ENCODE measurements at regions not wholly inside any gene's neighbourhood (a gene's known extent, or its start where the extent isn't known, plus 50 kb on each side); places are given as distances from the start of the nearest gene placed in this dataset.

DNA sequence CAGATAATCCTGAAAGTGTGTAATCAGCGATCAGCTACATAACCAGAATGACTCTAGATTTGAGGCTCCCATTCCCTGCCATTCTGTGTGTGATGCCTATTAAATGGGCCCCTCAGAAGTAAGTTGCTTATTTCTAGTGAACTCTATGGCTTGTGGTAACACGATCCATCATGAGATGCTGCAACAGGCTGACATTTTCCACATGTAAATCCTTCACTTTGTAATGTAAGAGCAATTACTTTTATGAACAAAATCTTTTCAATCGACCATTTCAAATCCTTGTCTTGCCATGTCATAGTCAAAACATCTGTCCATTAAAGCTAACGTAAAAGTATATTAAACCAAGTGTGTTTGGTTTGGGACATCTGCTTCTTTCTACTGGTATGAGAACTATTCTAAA, 175.9 kb upstream of the ETAA1 start:
- DNase-seq (ENCODE audit: low spot score) (no peak), FAIRE-seq (no peak)

DNA sequence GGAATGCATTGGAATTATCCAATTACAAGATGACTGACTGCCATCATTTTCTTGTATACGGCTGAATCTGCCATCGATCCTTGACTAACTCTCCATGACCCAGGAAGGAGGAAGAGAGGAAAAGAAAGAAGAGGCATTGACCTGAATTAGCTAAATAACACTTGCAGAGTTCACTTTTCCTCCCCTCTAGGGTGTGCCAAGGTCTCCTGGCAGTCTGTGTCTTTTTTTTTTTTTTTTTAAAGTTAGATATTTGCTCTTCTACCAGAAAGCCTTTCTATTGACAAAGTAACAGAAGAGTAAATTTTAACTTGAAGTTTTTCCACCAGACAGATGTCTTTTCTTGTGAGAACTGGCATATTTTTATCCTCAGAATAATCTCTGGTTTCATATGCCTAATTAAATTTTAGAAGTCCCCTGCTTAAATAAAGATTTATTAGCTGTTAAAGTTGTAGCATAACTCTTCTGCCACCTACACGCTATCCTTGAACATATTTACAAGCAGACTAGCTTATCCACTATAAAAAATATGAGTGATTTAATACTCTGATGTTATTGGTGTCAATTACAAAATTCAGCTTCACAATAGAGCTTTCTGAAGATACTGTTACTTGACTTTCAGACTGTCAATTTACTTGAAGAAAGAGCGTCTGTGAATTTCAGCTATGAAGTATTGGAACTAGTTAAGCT, 171.7 kb upstream of the ETAA1 start:
- no peak for DNase-seq (ENCODE audit: low spot score)
- FAIRE-seq: no peak

DNA sequence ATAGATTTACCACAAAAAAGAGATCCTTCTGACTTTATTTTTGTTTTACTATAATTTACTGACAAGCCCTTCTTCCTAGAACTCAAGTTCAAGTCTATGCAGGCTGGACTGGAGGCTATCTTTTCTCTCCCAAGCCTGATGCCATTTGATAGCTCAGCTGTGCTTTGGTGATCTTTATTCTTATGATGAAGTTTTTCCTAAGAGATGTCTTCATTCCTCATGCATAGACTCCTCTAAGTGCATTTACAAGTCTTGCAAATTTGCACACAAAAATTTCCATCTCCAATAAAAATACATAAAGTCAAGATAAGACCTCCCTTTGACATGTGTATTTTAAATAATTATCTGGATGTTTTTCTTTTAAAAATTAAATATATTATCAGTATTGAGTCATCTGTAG, 167.4 kb upstream of the ETAA1 start:
- FAIRE-seq: no peak

DNA sequence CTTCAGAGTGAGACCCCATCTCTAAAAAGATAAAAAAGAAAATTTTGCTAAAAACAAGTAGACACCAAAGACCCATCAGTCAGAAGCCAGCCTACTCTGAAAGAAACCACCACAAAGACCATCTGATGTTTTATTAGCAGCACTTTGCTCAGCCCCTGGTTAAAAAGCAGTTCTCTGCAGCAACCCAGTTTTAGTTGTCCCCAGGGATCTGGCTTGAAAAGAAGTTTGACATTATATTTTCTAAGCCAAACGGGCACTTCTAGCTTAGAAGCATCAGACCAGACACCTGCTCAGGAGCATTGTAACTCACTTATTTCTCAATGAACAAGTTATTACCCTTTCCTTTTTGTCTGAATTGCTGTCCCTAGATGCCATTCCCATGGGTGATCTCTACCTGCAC, 164.2 kb upstream of the ETAA1 start:
- DNase-seq (ENCODE audit: low spot score): no peak
- FAIRE-seq: no peak

More for the DNA sequence above, 167.4 kb upstream of the ETAA1 start:
- no peak for DNase-seq (ENCODE audit: low spot score)

DNA sequence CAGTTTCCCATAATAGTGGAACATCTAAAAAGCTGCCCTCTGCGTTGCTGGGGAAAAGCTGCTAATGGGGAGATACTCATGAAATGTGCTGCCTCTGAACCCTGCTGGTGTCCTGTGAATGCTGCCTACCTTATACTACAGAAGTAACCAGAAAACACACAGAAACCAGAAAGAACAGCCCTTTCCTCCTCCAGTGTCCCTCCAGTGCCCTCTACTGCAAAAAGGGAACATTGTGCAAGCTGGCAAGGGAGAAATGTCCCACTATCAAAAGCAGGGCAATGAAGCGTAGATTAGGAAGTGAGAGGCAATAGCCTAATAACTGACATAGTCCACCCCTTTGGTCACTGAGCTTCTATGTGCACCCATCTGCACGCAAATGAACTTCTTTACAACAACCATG, 162.7 kb upstream of the ETAA1 start:
- no peak for DNase-seq (ENCODE audit: low spot score)
- FAIRE-seq: no peak

DNA sequence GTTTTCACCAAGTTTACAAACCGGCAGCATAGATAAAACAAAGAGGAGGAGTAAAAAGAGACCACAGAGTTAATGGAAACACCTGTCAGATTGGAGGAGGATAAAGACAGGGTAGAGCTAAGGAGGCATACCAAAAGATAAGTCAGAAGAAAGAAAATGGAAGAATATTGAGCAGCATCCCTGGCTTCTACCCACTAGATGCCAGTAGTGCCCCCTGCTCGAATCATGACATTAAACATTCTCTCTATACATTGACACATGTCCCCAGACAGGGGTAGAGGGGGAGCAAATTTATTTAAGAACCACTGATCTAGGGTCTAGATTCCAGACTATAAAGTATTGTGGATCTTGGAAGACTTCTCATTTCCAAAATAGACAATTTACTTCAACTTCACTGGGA, 159.8 kb upstream of the ETAA1 start:
- DNase-seq (ENCODE audit: low spot score) (no peak), FAIRE-seq (no peak)

DNA sequence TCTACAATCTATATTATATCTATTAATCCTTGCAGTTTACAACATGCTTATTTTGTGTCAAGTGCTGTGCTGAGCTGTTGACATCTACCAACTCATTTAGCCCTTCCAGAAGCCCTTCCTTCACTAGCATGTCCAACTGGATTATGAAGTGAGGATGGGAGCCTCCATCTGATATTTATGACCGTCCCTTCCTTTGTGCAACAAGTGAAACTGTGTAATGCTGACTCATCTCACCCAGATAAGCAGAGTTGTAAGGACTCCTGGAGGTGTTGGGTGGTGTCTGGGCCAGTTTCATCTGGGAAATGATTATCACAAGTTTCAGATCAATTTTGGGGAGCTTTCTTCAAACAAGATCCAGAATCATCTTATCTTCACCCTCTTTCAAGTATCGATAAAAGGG, 156.6 kb upstream of the ETAA1 start:
- no peak for FAIRE-seq
- DNase-seq (ENCODE audit: low spot score): no peak

DNA sequence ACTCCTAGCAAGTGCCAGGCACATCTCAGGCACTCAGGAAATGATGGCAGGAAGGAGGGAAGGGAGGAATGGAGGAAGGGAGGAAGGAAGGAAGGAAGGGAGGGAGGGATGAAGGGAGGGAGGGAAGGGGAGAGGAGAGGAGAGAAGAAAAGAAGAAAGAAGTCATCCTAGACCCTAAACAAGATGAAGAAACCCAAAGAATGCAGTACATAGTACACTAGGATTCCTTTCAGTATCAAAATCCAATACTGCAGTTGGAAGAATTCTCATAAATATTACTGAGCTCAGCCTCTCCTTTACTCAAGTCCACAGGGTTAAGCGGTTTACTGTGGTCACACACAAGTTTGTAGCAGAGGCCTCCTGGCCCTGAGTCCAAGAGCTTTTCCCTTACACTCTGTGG, 155.7 kb upstream of the ETAA1 start:
- FAIRE-seq (no peak), DNase-seq (ENCODE audit: low spot score) (no peak)

DNA sequence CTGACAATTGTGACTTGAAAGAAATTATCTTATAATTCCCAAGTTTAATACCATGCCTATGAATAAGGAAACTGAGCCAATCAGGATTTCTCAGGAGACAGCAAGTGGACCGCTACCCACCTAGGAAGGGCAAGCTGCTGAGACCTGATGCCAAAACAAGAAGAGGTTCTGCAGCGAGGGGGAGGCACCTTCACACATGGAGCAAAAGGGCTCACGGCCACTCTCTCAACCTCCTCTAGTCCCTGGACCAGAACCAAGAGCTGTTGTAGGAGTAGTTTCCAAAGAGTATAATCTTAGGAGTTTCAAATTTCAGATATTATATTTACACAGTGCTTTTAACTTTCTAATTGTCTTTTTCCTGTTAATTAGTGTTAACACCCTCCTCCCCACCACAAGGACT, 154.7 kb upstream of the ETAA1 start:
- DNase-seq (ENCODE audit: low spot score): no peak

DNA sequence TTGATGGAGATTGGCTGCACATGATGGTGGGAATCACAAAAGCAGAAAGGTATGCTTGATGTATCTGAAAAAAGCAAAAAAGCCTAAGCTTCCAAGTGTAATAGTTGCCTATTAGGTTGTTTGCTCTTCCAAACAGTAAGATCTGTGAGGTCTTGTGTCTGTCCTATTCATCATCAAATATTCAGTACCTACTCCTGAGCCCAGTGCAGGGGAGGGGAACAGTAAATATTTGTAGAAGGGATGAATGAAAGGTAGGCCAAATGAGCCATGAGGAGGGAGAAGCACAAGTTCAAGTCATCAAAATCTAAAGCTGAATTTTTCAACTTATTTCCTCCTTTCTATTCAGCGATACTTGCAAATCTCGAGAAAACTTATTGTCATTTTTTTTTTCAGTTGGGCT, 153.2 kb upstream of the ETAA1 start:
- DNase-seq (ENCODE audit: low spot score): no peak
- FAIRE-seq: no peak

More for the DNA sequence above, 154.7 kb upstream of the ETAA1 start:
- FAIRE-seq: no peak

DNA sequence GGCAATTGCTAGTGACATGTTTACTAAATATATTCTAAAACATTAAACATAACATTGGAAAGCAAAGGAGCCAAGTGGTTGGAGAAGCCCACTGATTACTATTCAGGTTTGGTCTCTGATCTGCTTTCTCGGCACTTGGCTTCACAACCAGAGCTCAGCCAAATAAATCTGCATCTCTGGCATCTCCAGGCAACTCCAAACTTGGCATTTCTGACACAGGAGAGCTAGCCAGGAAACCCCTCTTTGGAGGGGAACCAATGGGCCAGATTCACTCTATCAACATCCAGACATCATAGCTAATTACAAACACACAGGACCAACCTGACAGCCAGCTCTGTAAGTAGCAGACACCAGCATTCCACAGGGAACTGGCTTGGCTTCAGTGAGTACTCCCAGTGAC, 150.3 kb upstream of the ETAA1 start:
- no peak for FAIRE-seq

DNA sequence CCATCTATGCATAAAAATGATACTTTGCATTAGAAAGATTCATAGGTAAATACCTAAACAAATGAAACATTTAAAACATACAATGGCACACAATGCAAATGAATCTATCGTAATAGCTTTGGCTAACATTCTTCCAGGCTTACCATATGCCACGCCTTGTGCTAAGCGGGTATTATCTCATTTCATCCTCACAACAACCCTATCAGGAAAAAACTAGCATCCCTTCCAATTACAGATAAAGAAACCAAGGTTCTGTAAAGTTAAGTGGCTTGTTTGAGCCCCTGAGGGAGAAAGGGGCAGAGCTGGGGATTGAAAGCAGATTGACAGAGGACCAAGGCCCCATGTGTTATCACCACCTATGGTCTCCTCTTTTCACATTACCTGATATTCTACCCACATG, 145.4 kb upstream of the ETAA1 start:
- FAIRE-seq (no peak), DNase-seq (ENCODE audit: low spot score) (no peak)

More for the DNA sequence above, 150.3 kb upstream of the ETAA1 start:
- DNase-seq (ENCODE audit: low spot score): no peak

DNA sequence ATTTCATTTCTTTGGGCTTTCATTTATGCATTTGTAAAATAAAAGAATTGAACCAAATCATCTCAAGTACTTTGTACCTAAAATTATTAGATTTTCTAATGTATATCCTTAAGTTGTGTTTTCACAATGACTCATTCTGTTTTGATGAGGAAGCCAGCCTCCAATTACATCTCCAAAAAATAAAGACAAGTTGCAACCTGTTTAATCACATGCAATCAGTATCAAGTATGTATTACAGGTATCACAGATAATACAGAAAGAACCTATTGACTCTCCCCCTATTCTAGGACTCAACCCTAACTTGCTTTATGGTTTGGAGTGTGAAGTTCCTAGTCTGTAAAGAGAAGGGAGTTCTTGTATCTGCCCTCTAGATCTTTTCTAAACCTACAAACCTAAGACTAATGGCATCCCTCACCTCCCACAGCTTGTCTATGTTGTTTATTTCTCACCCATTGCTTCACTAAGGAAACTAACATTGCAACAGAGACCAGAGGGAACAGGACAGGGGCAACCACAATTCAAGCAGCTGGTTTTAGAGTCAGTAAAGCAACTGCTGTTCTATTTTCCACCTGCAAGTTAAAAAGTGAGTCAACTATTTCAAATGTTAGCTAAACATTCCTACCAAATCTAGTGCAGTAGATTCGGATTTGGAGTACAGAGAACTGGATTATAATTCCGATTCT, 141.1 kb upstream of the ETAA1 start:
- no peak for DNase-seq (ENCODE audit: low spot score)
- no peak for FAIRE-seq

DNA sequence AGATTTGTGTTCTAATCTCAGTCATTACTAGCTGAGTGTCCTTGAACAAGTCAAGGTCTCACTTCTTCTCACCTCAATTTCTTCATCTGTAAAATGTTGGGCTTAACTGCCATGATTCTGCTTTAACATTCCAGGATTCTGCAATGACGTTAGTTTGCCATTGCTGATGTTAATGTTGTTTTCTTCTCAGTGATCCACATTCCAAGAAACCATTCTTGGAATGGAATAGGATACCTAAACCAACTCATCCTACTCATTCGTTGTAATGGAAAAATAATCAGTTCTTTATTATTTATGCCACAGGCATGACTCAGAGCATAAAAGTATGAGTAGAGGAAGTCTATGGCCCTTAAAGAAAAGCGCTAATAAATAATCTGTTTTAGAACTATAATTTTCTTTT, 140.2 kb upstream of the ETAA1 start:
- no peak for FAIRE-seq
- DNase-seq (ENCODE audit: low spot score): no peak

DNA sequence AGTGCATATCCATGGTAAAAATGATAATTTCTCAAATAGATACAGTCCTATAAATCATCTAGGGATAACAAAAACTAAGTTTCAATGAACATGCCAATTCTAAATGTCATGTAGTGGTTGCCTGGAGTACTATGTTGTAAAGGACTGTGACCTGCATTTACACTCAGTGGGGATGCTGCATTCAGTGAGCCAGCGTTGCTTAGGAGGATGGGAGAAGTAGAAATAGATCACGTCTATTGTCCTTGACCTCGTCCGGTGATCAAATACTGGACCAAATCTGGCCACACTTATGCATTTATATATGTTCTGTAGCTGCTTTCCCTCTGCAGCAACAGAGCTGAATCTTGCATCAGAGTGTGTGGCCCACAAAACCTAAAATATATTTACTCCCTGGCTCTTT, 139.0 kb upstream of the ETAA1 start:
- no peak for DNase-seq (ENCODE audit: low spot score)
- FAIRE-seq: no peak

DNA sequence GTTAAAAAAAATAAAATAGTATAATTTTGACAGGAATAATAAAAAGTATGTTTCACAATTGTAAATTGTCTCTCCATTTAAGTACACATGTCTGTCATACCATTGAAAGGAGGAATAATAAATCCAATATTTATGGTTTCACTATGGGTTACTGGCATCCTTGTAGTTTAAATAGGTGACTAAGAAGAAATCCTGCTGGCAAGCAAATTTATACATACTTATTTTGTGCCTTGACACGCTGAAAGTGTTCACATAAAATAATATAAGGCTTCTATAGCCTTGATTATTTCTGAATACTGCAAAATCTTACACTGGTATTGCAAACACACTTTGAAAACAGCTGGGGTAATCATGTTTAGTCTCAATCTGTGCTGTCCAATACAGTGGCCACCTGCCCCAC, 138.3 kb upstream of the ETAA1 start:
- FAIRE-seq (no peak), DNase-seq (ENCODE audit: low spot score) (no peak)

DNA sequence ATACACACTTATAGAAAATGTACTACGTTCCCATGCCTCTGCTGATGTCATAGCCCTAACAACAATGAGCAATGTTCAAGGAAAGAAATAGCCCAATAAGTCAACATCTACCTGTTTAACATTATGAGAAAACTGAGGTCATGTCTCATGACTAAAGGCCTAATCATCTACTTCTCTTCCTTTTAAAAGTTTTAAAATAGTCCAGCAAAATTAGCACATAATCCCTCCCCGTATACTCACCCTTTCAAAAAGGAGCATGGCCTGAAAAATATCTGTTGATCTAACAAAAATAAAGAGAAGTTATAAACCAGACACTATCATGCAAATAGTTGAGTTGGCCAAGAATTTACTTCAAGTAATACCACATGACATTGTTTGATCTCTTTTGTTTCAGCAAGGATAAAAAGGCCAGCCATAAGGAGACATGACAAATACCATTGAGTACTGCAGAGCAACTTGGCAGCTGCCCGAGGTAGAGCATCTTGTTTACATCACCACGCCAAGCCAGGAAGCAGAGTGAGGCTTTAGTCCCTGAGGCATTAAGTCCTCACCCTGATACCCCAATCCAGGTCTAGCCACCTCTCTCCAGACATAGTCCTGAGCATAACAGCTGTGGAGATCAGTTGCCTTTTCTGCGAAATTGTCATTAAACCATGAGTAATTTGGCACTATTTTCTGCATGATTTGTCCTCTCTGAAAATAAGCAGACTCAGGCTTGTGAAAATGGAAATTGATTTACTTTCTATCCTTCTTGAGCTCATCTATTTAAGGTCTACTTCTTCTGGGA, 137.4 kb upstream of the ETAA1 start:
- DNase-seq (ENCODE audit: low spot score) (peak; percentile 83), FAIRE-seq (peak; percentile 74)

DNA sequence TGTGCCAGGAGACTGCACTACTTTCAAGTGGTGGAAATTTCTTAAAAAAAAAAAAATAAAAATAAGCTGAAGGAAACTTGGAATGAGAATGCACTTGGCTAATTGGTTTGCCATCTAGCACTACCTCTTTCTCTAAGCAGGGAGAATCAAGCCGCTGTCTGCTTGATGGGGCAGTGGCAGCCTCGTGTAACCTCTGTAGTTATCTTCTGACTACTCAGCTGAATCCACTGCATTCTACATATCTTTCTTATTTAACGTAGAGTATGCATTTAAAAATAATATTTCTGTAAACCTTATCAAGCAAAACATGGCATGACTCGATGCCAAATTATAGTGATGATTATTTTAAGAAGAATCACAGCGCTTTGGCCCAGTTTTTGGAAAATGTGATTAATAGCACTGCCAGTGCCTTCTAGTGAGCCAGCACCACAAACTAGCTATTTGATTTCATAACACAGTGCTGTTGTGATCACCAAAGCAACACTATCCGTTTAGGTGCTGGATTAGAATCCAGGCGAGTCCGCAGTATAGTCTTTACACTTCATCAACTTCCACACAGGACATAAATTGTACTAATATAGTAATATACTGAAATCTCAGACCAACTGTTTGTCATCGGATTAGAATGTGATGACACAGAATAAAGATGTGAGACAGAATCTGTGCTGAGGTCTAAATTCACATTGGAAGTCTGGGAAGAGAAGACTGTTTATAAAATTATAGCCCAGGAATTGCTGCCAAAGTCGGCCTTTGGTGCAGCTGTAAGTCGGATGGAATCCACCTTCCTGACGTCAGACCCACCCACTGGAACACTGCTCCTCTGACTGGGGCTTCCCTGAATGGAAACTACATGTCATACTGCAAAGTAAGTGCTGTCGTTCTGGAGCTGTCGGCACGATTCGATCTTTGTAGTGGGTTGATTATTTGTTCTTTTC, 136.5 kb upstream of the ETAA1 start:
- FAIRE-seq: peak; percentile 95
- peak; percentile 98 for DNase-seq (ENCODE audit: low spot score)

DNA sequence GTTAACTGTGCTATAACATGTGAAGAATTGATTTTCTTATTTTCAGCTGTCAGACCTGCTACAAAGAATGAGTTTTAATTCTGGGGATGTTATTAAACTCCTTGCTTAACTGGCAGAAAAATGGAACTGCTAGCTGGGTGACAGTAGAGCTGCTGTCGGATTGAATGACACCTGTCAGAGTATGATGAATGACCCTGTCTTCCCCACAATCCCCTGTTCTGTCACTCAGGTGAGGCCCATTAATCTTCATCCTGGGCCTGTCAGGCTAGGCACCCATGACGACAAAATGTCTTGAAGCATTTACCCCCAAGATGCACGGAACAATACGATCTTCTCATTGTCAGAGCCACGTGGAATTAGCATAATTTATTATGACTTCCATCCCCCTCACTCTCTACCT, 129.9 kb upstream of the ETAA1 start:
- DNase-seq (ENCODE audit: low spot score) (no peak), FAIRE-seq (no peak)

DNA sequence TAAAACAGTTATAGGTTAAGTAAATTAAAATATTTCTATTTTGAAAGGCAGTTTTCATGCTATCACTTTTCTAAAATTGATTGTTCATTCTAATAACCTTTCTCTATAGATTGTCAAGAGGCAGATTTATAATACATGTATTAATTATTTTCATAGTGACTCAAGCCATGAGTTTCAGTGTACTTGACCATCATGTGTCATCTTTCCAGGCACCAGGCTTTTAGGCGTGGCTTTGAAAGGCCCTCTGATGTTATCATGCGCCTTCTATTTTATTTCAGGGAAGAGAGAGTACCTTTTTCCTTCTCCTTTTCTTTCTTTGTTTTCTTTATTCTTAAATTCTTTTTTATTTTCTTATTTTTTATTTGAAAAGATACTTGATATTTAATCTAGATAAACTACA, 128.3 kb upstream of the ETAA1 start:
- FAIRE-seq: peak; percentile 42

DNA sequence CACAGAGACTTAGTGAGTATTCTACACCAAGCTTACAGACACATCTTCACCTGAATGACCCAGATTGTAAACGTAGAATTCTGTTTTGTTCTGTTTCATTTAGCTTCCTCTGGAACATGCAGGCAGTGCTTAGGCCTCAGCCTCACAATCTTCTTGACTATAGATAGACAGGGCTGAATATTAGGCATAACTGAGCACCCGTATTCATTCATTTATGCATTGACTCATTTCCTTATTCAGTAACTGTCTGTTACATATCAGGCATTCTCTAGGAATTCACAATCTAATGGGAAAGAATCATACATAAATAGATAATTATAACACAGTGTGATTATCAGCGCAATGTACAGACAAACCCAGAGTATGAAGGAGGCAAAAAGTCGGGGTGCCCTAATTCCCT, 124.9 kb upstream of the ETAA1 start:
- no peak for DNase-seq (ENCODE audit: low spot score)
- no peak for FAIRE-seq

More for the DNA sequence above, 128.3 kb upstream of the ETAA1 start:
- peak; percentile 22 for DNase-seq (ENCODE audit: low spot score)

All from RCC 7860 (cell line).